K562 (cell line): ENCODE measurements at regions not wholly inside any gene's neighbourhood (a gene's known extent, or its start where the extent isn't known, plus 50 kb on each side); places are given as distances from the start of the nearest gene placed in this dataset.

ENCODE experiments used
- ARID2 ChIP-seq: fragments of 450-650 bp; IDR thresholded peaks from 2 replicates; pipeline ENCODE4 v1.6.1; 2017; ENCODE audit warnings: antibody characterized with exemption, mild to moderate bottlenecking
- CHD2 ChIP-seq: IDR thresholded peaks from 2 replicates; pipeline ENCODE4 v1.6.1; 2011; ENCODE audit warnings: low read depth, low read length
- CTCF ChIP-seq, 3 experiments: IDR thresholded peaks in 2 of 3; conservative IDR thresholded peaks in 1 of 3; 2 replicates each; pipeline ENCODE4 v1.5.1; 2011 to 2012; ENCODE audit warnings: low read length in 3 of 3, mild to moderate bottlenecking in 3 of 3, control low read depth in 2 of 3, improper control_type of control experiment in 1 of 3, inconsistent platforms in 1 of 3, low read depth in 1 of 3, mixed read lengths in 1 of 3, moderate library complexity in 1 of 3; ENCODE audit not compliant: insufficient read depth in 2 of 3
- EZH2 ChIP-seq: IDR thresholded peaks from 2 replicates; pipeline ENCODE4 v1.6.1; 2012; ENCODE audit warnings: low read depth, mild to moderate bottlenecking, inconsistent platforms, low read length, borderline replicate concordance
- KDM1A ChIP-seq, 2 experiments: fragments of 450-650 bp; IDR thresholded peaks; 2 replicates each; pipeline ENCODE4 v1.6.1; 2016; ENCODE audit warnings: mild to moderate bottlenecking in 2 of 2
- MEF2D ChIP-seq: conservative IDR thresholded peaks from 2 replicates; pipeline ENCODE4 v1.6.1; 2016; ENCODE audit warnings: low read depth, missing genetic modification characterization, missing compliant biosample characterization
- POLR2B ChIP-seq: fragments of 450-650 bp; IDR thresholded peaks from 2 replicates; pipeline ENCODE4 v1.6.1; 2018; ENCODE audit warnings: low read depth; ENCODE audit not compliant: partially characterized antibody
- TARDBP ChIP-seq: fragments of 450-650 bp; IDR thresholded peaks from 2 replicates; pipeline ENCODE4 v1.6.1; 2016
- USF1 ChIP-seq: sonication (generic); formaldehyde crosslinking; IDR thresholded peaks from 2 replicates; pipeline ENCODE4 v1.9.0; 2022; ENCODE audit warnings: mild to moderate bottlenecking, missing genetic modification reagents
- ZBTB8A ChIP-seq: fragments of 450-650 bp; IDR thresholded peaks from 2 replicates; pipeline ENCODE4 v1.6.1; 2018; ENCODE audit warnings: mild to moderate bottlenecking, moderate library complexity; ENCODE audit not compliant: partially characterized antibody
- ZNF263 ChIP-seq: sonication (generic); formaldehyde crosslinking; IDR thresholded peaks from 2 replicates; pipeline ENCODE4 v1.8.0; 2022; ENCODE audit warnings: mild to moderate bottlenecking, missing genetic modification reagents, borderline replicate concordance

GRCh38 chr5:38167562-38167996 lies 90.8 kb upstream of the EGFLAM start:
- TF ChIP-seq USF1 (CRISPR knock-in tag) (no peak), MEF2D (no peak), CTCF (IDR thresholded peaks at IDR 0.05 in 2 of 3, conservative IDR thresholded peaks at IDR 0.05 in 1 of 3; ENCODE audit: insufficient read depth in 2 of 3, low read depth in 1 of 3, low read length in 3 of 3) (no peak), ZBTB8A (no peak), ARID2 (no peak), POLR2B (no peak), ZNF263 (CRISPR knock-in tag) (no peak), EZH2 (no peak), CHD2 (no peak), TARDBP (no peak), KDM1A (IDR thresholded peaks at IDR 0.05) (no peak)
